KMS-11 (cell line): ENCODE measurements at regions not wholly inside any gene's neighbourhood (a gene's known extent, or its start where the extent isn't known, plus 50 kb on each side); places are given as distances from the start of the nearest gene placed in this dataset.

Source experiments
- H2AFZ ChIP-seq: fragments of 200-600 bp; sonication (generic); 2 replicates; pipeline ENCODE4 v1.6.1; 2016; ENCODE audit warnings: antibody characterized with exemption, mixed run types, low read depth
- H3K27ac ChIP-seq: fragments of 200-600 bp; sonication (generic); 2 replicates; pipeline ENCODE4 v1.6.1; 2016; ENCODE audit warnings: mild to moderate bottlenecking, mixed run types
- H3K27me3 ChIP-seq: fragments of 200-600 bp; sonication (generic); 2 replicates; pipeline ENCODE4 v1.6.1; 2017; ENCODE audit warnings: mild to moderate bottlenecking, low read depth, mixed run types, moderate library complexity; ENCODE audit not compliant: insufficient read depth
- H3K36me3 ChIP-seq: fragments of 200-600 bp; sonication (generic); 2 replicates; pipeline ENCODE4 v1.6.1; 2017; ENCODE audit warnings: mild to moderate bottlenecking, mixed run types; ENCODE audit not compliant: insufficient read depth
- H3K4me1 ChIP-seq: fragments of 200-600 bp; sonication (generic); 2 replicates; pipeline ENCODE4 v1.6.1; 2016; ENCODE audit warnings: mild to moderate bottlenecking, low read depth, mixed run types; ENCODE audit not compliant: poor library complexity, severe bottlenecking
- H3K4me2 ChIP-seq: fragments of 200-600 bp; sonication (generic); 2 replicates; pipeline ENCODE4 v1.7.0; 2016; ENCODE audit warnings: mild to moderate bottlenecking, mixed run types
- H3K4me3 ChIP-seq: fragments of 200-600 bp; sonication (generic); IDR thresholded peaks from 2 replicates; pipeline ENCODE4 v1.6.1; 2017; ENCODE audit warnings: low read depth, low read length, mixed read lengths; ENCODE audit not compliant: insufficient read depth
- H3K79me2 ChIP-seq: fragments of 200-600 bp; sonication (generic); 2 replicates; pipeline ENCODE4 v1.6.1; 2016; ENCODE audit warnings: low read depth, mixed run types; ENCODE audit not compliant: insufficient read depth
- H3K9ac ChIP-seq: fragments of 200-600 bp; sonication (generic); 2 replicates; pipeline ENCODE4 v1.6.1; 2016; ENCODE audit warnings: mild to moderate bottlenecking, mixed run types
- H4K20me1 ChIP-seq: fragments of 200-600 bp; sonication (generic); 2 replicates; pipeline ENCODE4 v1.6.1; 2016; ENCODE audit warnings: mild to moderate bottlenecking, mixed run types; ENCODE audit not compliant: insufficient read depth
- TF ChIP-seq, protein P1 (sequence below): fragments of 200-600 bp; sonication (generic); conservative IDR thresholded peaks from 2 replicates; pipeline ENCODE4 v1.6.1; 2017; ENCODE audit warnings: low read depth, mild to moderate bottlenecking, antibody characterized with exemption, low read length, moderate library complexity, mixed read lengths

DNA sequence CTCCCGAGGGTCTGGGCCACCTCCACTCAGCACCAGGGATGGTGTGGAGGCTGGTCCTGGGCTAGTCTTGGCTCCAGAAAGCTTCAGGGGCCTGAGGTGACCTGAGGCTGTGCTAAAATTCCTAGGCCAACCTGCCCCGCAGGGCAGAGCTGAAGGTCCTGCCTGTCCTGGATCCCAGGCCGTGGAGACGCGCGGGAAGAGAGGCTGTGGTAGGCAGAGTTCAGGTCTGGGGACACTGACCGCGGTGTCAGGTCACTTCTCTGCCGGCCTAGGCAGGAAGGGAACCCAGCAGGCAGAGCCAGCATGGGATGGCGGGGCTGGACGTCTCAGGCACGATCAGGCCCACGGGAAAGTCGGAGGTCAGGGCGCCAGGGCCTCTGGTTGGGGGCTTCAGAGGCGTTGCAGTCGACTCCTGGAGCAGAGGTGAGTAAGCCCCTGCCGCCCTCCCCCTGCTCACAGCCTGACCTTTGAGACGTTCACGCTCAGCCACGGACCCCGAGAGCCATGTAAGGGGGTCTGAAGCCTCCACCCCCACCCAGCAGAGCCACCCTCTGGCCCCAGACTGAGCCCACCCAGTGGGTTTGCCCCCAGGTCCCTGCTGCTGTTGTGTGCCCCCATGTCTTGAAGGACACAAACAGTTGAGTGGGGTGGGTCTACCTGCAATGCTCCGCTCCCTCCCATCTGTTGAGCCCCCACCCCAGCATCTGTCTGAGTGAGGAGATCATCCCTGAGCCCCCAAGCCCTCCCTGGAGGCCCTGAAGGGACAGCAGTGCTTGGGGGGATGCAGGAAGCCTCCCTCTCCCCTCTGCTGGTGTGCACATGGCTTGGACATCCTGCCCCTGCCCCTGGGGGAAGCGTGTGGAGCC lies 142.7 kb downstream of the KIF26A start:
- H3K4me2 ChIP-seq = no peak overlapping the region
- no peak overlapping the region for H3K27ac ChIP-seq
- H3K27me3 ChIP-seq = peaks cover 3% of the 10 kb centered on the region; the same call in 1 of the 2 replicates
- H2AFZ ChIP-seq = no peak overlapping the region
- H4K20me1 ChIP-seq = no peaks in the 10 kb centered on the region
- TF ChIP-seq, protein P1, sequence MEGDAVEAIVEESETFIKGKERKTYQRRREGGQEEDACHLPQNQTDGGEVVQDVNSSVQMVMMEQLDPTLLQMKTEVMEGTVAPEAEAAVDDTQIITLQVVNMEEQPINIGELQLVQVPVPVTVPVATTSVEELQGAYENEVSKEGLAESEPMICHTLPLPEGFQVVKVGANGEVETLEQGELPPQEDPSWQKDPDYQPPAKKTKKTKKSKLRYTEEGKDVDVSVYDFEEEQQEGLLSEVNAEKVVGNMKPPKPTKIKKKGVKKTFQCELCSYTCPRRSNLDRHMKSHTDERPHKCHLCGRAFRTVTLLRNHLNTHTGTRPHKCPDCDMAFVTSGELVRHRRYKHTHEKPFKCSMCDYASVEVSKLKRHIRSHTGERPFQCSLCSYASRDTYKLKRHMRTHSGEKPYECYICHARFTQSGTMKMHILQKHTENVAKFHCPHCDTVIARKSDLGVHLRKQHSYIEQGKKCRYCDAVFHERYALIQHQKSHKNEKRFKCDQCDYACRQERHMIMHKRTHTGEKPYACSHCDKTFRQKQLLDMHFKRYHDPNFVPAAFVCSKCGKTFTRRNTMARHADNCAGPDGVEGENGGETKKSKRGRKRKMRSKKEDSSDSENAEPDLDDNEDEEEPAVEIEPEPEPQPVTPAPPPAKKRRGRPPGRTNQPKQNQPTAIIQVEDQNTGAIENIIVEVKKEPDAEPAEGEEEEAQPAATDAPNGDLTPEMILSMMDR = no peak
- no peak overlapping the region for H3K9ac ChIP-seq
- H3K4me3 ChIP-seq = no peak overlapping the region
- no peaks in the 10 kb centered on the region for H3K4me1 ChIP-seq
- no peaks in the 10 kb centered on the region for H3K36me3 ChIP-seq
- H3K79me2 ChIP-seq = no peaks in the 10 kb centered on the region

DNA sequence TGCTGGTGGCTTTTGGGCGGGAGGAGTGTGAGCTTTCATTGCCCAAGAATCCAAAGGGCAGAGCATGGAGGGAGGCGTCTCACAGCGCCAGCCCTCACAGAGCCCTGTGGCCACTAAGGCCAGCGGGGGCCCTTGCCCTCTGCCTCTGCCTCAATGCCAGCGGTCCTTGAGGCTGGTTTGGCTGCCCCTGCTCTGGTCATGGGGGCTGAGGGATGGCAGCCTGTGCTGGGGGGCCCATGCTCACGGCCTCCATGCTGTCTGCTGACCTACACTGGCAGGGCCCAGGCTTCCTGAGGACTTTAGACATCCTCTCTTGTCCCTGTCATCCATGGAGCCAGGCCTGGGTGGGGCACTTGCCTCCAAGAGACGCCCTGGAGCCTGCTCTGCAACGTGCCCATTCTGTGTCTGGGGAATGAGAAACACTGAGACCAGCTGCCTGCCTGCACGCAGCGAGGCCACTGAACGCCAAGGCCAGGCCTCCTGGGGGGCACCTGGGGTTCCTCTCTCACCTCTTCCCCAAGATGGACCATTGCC lies 143.4 kb downstream of the KIF26A start:
- Histone ChIP-seq H2AFZ (no peak overlapping the region), H3K27ac (no peak overlapping the region), H3K4me3 (no peak overlapping the region), H3K4me2 (no peak overlapping the region), H3K36me3 (no peaks in the 10 kb centered on the region), H3K9ac (no peak overlapping the region), H3K4me1 (no peaks in the 10 kb centered on the region), H3K79me2 (no peaks in the 10 kb centered on the region), H3K27me3 (peaks cover 3% of the 10 kb centered on the region; the same call in 1 of the 2 replicates), H4K20me1 (no peaks in the 10 kb centered on the region)
- TF ChIP-seq, protein P1 = no peak

DNA sequence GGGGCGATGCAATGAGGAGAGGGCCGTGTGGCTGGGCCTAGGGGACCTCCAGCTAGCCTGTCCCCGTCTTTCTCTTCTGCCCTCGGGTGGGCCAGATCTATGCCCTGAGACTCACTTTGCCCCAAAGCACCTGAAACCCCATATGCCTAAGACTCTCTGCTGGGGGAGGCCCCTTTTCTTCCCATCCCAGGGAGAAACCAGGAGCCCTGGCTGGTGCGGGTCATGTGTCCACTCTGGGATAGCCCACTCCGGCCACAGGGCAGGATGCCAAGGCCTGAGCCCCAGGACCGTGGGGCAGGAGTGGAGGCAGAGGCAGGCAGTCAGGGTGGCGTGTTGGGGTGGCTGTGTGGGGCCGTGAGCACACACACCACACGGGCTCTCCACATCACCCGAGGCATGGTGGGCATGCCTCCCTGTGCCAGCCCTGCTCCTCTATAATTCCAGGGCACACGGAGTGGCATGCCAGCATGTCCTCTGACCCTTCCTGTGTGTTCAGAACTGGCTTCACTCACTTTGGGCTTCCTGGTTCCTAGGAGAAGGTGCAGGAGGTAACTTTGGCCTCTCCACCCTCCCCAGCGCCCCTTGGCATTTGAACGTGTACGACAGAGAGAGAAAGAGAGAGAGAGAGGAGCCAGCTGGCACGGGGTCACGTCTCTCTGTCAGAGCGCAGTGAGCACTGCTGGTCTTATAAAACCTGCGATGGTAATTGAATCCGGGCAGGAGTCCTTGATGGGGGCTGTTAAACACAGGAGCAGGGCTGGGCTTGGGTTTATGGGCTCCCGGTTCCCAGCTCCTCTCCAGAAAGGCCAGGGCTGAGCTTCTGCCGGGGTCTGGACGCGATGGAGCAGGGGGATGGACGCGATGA lies 144.2 kb downstream of the KIF26A start:
- no peaks in the 10 kb centered on the region for H4K20me1 ChIP-seq
- no peaks in the 10 kb centered on the region for H3K36me3 ChIP-seq
- no peak overlapping the region for H3K4me2 ChIP-seq
- no peaks in the 10 kb centered on the region for H3K79me2 ChIP-seq
- H3K4me1 ChIP-seq = no peaks in the 10 kb centered on the region
- TF ChIP-seq, protein P1 = no peak
- H3K27me3 ChIP-seq = peaks cover 3% of the 10 kb centered on the region; the same call in 1 of the 2 replicates
- no peak overlapping the region for H3K27ac ChIP-seq
- H3K4me3 ChIP-seq = no peak overlapping the region
- no peak overlapping the region for H2AFZ ChIP-seq
- no peak overlapping the region for H3K9ac ChIP-seq

DNA sequence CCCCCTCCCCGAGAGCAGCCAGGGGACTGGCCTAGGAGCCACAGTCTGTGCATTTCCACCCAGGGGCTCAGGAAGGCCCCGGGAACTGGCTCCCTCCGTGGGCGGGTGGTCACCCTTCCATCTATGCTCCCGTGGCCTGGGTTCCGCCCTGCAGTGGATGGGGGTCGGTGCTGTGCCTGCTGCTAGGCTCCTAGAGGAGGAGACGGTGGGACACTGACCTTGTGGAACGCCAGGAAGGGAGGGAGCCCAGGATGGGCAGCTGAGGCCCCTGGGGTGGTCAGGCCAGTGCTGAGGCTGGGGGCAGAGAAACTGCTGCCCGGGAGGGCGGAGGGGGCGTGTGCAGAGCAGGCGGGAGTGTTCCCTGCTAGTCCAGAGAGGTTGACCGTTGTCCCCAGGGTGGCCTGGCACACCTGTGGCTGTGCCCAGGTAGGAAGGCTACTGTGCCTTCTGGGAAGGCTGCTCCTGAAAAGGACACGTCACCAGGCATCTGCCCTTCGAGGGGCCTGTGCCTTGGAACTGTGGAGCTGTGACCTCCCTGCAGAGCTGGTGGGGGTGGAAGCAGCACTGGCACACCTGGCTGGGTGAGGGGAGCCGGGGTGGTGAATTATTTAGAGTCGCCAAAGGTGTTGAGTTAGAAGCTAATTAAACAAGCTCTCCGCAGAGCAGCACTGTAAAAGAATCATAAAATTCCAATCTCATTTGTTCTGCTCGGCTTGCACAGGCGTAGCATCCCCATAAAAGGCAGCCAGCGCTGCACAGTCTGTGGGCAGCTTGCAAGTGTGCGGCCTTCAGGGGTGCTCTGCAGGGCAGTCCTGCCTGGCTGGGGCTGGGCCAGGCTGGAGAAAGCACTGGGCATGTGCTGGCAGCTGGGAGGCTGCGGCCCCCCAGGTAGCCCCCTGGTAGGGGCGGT lies 145.1 kb downstream of the KIF26A start:
- no peaks in the 10 kb centered on the region for H3K79me2 ChIP-seq
- H3K9ac ChIP-seq = no peak overlapping the region
- TF ChIP-seq, protein P1 = no peak
- H3K4me3 ChIP-seq = no peak overlapping the region
- no peak overlapping the region for H2AFZ ChIP-seq
- peaks cover 3% of the 10 kb centered on the region; the same call in 1 of the 2 replicates for H3K27me3 ChIP-seq
- no peaks in the 10 kb centered on the region for H3K36me3 ChIP-seq
- H4K20me1 ChIP-seq = no peaks in the 10 kb centered on the region
- H3K27ac ChIP-seq = no peak overlapping the region
- no peak overlapping the region for H3K4me2 ChIP-seq
- H3K4me1 ChIP-seq = no peaks in the 10 kb centered on the region
